Effector CD8-positive, alpha-beta T cell (primary cell): ENCODE measurements at regions not wholly inside any gene's neighbourhood (a gene's known extent, or its start where the extent isn't known, plus 50 kb on each side); places are given as distances from the start of the nearest gene placed in this dataset.
"Not testable (repeated sequence)": the region's sequence is repeated elsewhere in the genome, so short reads cannot be mapped to it uniquely, and the experiment has no call there.

Experiments used
- DNase-seq: peaks from one replicate; lab custom pipeline; 2025; lab: John Stamatoyannopoulos, UW

DNA sequence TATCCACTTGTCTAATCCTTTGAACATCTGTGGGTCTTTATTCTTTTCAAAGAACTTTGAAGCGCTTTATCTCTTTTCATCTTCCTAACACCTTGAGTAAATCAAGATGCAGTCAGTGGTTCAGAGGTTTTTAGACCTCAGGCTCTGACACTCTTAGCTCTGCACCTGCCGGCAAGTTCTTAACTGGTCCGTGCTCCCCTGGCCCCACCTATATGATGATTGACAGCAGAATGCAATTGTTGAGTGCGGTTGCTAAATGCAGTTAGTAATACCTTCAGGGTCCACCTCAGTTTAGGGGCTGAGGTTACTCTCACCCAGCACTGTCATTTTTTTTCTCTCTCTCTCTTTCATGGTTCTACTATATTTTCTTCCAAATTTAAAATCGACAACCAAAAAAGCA, 854.2 kb upstream of the AUTS2 start:
- no peak for DNase-seq

DNA sequence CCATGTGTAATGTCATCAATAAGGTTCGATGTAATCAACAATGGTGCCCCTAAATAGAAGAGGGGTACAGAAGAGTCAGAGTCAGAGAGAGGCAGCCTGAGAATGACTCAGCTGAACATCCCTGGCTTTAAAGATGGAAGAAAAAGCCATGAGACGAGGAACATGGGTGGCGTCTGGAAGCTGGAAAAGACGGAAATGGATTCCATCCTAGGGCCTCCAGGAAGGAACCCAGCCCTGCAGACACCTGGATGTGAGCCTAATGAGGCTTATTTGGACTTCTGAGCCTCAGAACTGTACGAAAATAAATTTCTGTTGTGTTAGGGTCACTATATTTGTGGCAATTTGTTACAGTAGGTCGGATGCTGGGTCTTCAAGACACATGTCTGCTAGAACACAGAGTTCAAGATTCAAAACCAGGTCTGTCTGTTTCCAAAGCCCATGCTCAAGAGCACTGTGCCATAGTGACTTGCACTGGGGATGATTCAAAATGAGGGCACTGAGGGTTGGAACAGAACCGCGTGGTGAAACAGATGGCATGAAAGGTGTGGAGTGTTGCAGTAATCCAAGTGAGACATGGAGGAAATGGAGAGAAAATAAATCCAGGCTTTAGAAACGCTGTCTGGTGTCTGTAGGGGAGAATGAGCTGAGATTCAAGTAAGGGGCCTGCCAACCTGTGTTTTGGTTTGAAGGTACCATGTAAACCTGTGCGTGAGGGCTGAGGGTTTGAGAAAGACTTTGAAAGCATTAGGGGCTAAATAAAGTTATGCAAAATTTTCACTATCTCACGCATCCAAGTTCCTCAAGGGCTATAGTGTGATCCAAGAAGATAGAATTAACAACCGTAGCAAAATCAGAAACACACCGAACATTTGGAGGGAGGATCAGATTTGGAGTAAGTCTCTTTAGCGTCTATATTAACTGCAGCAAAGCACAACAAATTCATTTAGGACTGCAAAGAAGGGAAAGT, 849.1 kb upstream of the AUTS2 start:
- DNase-seq: no peak

DNA sequence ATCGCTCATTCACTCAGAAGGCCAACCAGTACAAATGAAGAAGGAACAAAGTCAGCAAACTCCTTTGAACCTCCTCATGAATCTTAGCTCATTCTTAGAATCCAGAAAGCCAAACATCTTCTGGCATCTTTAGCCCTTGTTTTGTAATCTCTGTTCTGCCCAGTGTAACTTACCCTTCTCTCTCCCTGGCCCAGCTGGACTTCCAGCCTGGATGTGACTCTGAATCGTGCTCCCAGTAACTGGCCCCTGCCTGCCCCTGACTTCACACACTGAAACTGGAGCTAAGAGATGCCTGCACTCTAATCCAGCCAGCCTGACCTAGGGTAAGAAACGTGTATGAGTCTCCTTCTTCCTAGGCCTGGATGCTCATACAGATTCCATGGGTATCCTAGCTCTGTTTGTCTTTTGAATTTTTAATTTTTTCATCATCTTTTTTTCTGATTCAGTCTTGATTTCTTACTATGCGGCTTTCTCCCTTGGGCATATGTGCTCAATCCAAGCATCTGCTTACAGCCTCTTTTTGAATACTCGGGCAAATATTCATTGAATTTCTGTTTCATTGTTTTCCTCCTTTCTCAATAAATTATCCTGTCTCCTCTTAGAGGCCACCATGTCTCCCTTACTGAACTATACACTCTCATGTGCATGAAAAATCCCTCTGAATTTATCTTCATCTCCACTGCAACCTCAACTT, 845.6 kb upstream of the AUTS2 start:
- no peak for DNase-seq

DNA sequence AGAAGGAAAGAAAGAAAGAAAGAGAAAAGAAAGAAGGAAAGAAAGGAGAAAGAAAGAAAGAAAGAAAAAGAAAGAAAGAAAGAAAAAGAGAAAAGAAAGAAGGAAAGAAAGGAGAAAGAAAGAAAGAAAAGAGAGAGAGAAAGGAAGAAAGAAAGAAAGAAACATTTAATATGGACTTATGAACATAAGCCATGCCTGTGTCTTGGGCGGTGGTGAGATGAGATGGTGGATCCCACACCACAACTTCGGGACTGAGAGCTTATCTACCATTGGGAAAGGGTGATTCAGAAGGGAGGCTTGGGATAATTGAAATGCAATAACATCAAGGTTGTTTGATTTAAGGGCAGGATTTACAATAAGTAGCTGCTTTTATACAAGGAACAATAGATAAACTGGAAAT, 843.9 kb upstream of the AUTS2 start:
- DNase-seq: no peak

DNA sequence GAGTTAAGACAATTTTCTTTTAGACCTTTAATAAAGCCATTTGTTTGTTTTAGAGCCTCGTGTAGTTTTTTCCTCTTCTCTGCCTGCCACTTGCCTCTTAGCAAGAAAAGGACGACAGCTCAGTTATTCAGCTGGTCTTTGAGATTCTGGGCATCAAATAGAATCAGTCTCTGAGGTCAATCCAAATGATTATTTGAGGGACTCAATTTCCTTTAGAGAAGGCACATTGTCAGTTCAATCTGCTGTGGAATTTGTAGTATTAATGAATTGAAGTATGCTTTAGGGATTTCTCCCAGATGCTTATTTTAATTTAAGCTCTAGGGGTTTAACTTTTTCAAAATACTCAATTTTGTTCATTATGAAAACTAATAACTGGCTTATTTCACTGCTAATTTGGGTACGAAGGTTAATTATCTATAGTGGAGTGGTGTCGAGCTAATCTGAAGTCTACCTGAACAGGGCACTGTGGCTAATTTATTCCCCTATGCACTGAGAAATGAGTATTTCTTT, 841.2 kb upstream of the AUTS2 start:
- DNase-seq: no peak

DNA sequence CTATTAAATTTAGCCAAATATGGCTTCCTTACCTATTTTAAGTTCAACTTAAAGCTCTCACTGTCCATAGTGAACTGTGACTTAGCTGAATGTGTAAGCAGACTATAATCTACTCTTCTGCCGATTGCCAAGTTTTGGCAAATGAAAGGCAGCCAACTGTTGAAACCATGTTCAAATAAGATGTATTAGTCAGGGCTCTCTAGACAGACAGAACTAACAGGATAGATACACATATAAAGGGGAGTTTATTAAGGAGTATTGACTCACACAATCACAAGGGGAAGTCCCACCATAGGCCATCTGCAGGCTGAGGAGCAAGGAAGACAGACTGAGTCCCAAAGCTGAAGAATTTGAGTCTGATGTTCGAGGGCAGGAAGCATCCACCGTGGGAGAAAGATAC, 837.7 kb upstream of the AUTS2 start:
- no peak for DNase-seq

DNA sequence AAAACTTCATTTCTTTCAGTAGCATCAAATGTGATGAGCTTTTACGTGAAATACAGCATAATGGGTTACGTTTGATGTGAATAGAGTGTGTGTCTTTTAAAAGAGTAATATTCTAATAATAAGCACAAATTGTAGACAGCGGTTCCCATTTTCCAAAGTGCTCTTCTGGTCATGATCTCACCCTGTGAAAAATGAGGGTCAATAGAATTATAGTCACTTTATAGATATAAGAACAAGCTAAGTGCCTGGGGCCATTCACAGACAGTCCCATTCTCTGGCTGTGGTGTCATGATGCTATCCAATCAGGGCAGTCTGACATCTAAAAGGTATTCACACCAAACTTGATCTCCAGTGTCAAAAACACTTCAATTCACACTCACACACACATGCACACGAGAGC, 830.8 kb upstream of the AUTS2 start:
- no peak for DNase-seq

DNA sequence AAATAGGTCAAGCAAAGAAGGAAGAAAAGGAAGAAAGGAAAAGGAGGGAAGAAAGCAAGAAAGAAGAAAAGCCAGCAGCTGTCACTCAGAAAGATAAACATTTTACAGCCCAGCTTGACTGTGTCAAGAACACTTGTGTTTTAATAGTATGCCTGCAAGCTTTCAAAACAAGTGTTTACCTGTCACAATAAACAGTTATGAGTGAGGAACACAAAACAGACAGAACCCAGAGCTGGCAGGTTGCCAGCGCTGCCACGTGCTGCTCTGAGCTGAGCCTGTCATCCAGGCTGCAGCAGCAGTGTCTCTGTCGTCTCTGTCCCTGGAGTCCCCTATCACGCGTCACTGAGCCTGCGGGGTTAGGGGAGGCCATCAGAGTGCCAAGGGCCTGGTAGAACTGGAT, 827.6 kb upstream of the AUTS2 start:
- DNase-seq: no peak

DNA sequence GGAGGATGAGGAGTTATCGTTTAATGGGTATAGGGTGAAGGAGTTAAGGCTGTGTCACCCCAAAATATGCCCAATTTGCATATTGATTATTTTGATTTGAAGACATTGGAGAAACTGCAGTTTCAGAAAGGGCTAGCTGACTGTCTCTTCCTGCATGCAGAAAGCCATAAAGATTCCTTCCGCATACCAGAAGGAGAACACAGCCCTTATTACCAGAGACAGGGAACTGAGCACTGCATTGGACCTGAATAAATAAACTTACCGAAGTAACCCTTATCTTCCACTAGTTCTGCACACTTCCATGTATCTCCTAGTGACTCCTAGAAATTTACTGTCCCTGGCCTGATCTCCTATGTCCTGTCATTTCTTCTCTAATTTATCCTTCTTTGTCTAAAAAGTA, 821.9 kb upstream of the AUTS2 start:
- DNase-seq: no peak

DNA sequence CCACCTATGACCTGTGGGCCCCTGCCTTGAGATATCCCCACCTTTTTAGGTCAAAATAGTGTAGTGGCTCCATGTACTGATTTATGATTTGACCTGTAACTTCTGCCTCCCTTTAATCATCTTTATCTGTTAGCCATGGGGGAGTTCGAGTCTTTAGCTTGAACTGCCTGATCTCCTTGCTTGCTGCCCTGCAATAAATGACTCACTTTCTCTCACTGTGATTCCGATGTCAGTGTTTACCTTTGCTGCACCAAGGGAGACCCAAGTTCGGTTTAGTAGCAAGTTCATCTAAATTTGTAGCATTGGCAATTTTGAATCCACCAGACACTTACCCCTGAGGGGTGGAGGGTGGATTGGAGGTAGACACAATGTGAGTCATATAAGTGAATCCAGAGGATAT, 814.6 kb upstream of the AUTS2 start:
- no peak for DNase-seq

DNA sequence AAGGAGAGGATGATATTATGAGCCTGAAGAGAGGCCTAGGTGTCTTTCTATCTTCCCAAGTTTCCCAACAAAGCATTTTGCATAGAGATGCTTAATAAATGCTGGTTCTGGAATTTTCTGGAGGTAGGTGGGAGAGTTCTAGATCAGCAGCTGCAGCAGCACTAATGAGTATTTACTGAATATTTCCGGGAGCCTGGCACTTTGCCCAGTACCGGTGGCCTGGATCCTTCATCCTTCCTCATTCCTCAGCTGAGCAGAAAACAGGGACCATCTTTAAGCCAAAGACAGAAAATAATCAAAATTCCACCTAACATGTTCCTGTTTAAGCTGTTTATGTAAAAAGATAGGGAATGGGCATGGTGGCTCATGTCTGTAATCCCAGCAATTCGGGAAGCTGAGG, 813.2 kb upstream of the AUTS2 start:
- DNase-seq: no peak

DNA sequence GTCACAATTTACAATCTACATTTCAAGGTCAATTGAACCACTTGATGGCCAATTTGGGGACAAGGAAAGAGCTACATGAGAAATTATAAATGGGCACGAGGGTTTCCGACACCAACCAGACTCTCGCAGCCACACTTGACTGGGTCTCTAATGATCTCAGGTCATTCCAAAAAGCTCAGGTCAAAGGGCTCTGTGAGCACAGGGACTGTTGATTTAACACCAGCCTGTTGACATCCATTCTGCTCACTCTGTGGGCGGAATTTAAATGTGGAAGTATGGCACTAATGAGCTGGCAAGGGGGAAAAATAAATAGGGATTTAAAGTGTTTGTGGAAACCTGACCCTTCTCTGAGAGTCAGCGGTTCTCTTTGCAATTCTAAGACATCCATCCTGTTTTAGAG, 810.7 kb upstream of the AUTS2 start:
- no peak for DNase-seq

DNA sequence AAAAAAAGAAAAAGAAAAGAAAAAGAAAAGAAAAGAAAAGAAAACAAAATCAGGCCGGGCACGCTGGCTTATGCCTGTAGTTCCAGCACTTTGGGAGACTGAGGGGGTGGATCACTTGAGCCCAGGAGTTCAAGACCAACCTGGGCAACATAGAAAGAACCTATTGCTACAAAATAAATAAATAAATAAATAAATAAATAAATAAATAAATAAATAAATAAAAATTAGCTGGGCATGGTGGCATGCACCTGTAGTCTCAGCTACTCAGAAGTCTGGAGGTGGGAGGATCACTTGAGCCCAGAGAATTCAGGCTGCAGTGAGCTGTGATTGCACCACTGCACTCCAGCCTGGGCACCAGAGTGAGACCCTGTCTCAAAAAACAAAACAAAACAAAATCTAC, 809.7 kb upstream of the AUTS2 start:
- not testable (repeated sequence) for DNase-seq

DNA sequence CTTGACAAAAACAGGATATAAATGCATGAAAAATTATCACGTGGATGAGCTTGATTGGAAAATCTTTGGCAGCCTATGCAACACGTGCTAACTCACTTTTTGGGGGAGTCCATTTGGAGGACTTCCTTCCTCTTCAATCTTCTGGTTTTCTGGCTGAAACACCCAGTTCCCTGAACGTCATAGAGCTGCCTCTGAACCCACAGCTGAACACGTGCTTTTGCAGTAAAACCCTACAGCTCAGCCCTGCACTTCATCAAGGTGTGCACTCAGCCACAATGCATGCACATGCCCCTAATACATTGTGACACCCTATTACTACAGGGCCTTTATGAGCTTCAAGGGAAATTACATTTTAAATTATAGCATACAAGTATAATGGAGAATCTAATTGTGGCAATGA, 808.7 kb upstream of the AUTS2 start:
- no peak for DNase-seq

DNA sequence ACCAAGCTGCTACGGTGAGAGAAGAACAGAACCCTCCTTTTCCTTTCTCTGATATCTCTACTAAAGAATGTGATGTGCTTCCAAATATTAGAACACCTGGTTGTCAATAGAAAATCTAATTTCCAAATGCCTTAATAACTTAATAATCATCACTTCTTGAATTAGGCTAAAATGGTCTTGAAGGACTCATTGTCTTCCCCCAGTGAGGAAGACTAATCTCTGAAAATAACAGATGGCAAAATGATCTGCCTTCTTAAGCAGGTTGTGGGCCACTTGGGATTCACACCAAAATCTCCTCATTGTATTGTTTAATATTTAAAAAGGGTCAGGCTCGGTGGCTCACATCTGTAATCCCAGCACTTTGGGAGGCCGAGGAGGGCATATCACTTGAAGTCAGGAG, 805.9 kb upstream of the AUTS2 start:
- DNase-seq: no peak

DNA sequence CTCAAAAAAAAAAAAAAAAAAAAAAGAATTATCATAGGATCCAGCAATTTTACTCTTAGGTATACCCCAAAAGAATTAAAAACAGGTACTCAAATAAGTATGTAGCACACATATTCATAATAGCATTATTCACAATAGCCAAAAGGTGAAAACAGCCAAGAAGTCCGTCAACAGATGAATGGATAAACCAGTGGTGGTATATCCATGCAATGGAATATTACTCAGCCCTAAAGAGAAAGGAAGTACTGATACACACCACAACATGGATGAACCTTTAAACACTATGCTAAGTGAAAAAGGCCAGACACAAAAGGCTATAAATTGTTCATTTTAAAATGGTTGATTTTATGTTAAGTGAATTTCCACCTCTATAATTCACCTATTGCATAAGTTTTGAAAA, 804.8 kb upstream of the AUTS2 start:
- DNase-seq: no peak

DNA sequence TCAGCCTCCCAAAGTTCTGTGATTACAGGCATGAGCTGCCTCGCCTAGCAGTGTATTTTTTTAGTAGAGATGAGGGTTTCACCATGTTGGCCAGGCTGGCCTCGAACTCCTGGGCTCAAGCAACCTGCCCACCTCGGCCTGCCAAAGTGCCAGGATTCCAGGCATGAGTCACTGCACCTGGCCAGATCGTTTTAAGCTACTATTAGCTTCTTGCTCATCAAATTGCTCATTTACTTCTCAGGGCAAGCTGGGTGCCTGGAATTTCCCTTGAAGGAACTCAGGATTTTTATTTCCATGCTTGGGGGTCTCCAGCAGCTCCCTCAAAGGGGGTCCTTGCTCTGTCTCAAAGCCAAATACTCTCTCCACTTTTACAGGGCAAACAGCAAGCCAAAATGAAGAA, 798.0 kb upstream of the AUTS2 start:
- DNase-seq: no peak

DNA sequence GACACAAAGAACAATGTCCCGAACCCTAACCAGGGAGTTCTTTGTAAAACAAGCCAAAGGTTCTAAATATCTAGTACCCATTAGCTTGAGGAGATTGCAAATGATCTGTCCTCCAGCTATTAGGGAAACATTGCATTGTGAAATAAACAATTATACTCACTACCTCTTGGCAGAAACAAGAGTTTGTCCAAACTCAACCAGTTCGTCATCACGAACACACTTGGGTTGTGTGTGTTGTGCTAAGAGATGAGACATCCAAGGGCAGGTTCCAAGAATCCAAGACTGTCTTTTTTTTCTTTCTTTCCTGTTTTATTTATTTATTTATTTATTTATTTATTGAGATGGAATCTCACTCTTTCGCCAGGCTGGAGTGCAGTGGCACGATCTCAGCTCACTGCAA, 793.1 kb upstream of the AUTS2 start:
- DNase-seq: no peak

DNA sequence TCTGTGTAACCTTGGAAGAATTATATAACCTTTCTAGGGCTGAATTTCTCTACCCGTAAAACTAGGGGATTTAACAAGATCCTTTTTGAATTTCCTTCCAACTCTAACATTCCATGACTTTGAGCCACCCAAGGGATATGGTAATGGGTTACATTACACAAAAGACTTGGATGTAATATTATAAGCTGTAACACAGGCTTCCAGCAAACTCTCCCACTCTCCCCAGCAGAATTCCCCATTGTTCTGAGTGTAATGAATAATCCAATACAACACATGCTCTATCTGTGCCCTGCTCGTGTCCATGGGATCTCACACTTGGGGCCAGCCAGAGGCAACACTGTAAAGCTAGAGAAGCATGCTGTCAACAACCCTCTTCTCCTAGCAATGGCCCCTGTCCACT, 790.6 kb upstream of the AUTS2 start:
- DNase-seq: no peak

DNA sequence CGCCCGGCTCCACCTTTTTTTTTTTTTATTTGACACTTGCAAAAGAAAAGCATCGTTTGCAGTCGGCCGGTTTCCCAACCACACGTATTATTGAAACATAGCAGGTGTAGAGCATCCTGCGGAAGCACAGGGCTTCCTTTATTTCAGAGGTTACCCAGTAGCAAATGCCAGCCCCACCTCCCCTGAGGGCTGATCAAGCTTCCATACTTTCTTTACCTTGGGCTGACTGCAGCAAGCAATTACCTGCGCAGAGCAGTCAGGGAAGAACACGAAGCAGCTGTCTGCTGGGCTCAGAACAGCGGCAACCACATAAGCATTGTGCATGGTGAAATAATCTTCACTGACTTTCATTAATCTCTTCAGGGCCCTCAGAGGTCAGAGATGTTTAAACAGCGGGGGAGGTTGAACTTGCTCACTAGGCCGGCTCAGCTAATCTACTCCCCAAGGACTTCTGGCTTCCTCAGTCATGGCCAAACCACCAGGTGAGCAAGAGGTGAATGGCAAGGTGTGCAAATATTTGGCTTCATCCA, 784.7 kb upstream of the AUTS2 start:
- DNase-seq: no peak

DNA sequence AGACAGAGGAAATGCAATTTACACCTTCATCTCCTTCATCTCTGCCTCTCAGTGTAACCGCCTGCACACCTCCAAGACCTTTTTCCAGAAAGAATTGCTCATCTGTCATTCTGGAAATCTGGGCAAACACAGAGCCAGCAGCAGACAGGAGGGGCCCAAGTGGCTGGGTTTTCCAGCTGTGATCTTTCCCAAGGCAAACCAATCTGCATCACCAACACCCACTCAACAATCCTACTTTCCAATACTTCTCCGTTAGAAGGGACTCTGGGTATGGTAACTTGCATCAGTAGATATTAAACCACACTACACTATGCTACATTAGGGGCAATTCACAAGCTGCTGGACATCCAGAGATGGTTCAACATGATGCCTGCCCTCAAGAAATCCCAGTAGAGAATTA, 781.8 kb upstream of the AUTS2 start:
- no peak for DNase-seq

DNA sequence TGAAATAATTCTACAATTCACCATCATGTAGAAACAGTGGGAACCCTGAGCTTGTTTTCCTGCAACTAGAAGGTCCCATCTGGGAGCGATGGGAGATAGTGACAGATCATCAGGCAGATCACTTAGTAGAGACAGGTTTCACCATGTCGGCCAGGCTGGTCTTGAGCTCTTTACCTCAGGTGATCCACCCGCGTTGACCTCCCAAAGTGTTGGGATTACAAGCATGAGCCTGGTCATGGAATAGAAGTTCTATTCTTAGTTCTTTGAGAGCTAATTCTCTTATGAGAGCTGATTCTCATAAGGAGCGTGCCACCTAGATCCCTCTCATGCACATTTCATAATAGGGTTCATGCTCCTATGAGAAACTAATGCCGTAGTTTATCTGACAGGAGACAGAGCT, 778.0 kb upstream of the AUTS2 start:
- no peak for DNase-seq

DNA sequence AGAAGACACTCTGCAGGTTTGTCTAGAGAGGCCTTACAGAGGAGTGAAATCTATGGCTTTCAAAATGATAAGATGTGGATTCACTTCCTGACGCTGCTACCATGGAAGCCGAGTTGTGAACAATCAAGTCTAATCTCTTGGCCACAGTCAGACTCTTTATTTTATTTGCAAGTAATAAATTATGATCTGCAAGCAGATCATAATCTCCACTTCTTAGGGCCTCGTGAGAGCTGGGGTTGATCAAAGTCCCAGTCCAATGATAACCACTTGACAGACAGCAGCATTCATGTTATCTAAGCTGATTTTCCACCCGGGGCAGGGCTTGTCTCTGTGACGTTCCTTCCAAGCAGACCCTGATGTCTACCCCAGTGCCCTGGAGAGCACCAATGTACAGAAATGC, 776.4 kb upstream of the AUTS2 start:
- DNase-seq: no peak
